GM13977 (cell line): ENCODE measurements at regions not wholly inside any gene's neighbourhood (a gene's known extent, or its start where the extent isn't known, plus 50 kb on each side); places are given as distances from the start of the nearest gene placed in this dataset.
A peak's percentile ranks its signal among the peaks of the same experiment; 100 is the strongest.

ENCODE experiments used
- DNase-seq: peaks from one replicate; pipeline ENCODE4 v3.0.0; 2012; ENCODE audit warnings: low spot score
- CTCF ChIP-seq: IDR thresholded peaks from 2 replicates; pipeline ENCODE4 v1.5.1; 2012; ENCODE audit warnings: mild to moderate bottlenecking, control low read depth; ENCODE audit not compliant: insufficient read depth; ENCODE audit errors: extremely low read depth, missing control alignments
- in situ Hi-C: fragments of 300-500 bp; cut with MboI; formaldehyde crosslinking; loops from one replicate; pipeline ENCODE4 v1.12.0; 2022; ENCODE audit warnings: low sequenced_read_pairs, low pct_unique_long_range_greater_than_20kb, mixed read lengths, inconsistent platforms; ENCODE audit not compliant: unreplicated experiment

DNA sequence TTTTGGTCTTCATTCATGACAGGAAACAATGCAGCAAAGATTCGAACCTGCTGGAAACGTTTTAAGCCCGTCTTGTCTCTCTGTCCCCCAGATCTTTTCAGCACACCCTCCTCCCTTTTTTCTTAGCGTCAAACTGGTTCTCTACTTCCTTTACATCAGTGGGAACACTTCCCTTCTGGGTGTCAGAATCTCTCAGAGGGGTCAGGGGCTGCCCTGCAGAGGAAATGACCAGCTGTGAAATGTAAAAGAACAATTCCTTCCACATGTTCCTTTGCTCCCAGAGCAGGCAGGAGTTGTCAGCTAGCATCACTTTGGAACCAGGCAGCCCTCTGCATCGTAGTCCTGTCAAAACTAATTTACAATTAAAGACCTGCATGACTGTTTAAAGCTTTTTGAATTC lies 619.0 kb downstream of the TFAP2A start:
- no peak for DNase-seq
- no peak for TF ChIP-seq CTCF
- in situ Hi-C loops, result no loop called here

GRCh38 chr6:9789201-9789600 lies 625.7 kb downstream of the TFAP2A start:
- no peak for TF ChIP-seq CTCF
- no peak for DNase-seq

GRCh38 chr6:9784786-9785185 lies 630.1 kb downstream of the TFAP2A start:
- in situ Hi-C loops, result no loop called here
- TF ChIP-seq CTCF, result no peak
- no peak for DNase-seq

More at GRCh38 chr6:9789201-9789600, 625.7 kb downstream of the TFAP2A start:
- in situ Hi-C loops, result no loop called here

DNA sequence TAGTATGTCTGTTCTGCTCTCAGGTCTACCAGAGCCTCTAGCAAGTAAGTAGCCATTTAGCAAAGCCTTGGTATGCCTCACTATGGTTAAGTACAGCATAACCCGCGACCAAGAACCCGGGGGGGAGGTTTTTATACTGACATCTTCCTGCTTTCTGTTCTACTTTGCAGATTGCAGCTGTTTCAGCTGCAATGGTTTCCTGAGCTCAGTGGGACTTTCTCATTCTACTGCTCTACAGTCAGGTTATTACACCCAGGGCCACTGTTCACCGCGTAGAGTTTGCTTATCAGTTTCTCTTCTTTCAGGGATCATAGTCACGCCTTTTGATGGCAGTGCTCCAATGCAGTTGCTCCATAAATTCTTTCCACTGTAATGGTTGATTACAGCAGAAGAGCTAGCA lies 631.3 kb downstream of the TFAP2A start:
- TF ChIP-seq CTCF, result no peak
- no peak for DNase-seq
- in situ Hi-C loops, result no loop called here

- in situ Hi-C loops, result no loop called here
- peak; percentile 14 for DNase-seq
- no peak for TF ChIP-seq CTCF
Measured at GRCh38 chr6:9766240-9766915, 648.5 kb downstream of the TFAP2A start.

- in situ Hi-C loops, result no loop called here
- TF ChIP-seq CTCF, result no peak
- DNase-seq, result no peak
Measured at GRCh38 chr6:9761220-9761619, 653.7 kb downstream of the TFAP2A start.
